Fibroblast of villous mesenchyme (primary cell): ENCODE measurements at regions not wholly inside any gene's neighbourhood (a gene's known extent, or its start where the extent isn't known, plus 50 kb on each side); places are given as distances from the start of the nearest gene placed in this dataset.

Source experiments
- DNase-seq: peaks from one replicate; pipeline ENCODE4 v3.0.0-alpha.2; 2010; ENCODE audit warnings: low read depth
- H3K4me3 ChIP-seq: 2 replicates; pipeline ENCODE4 v1.5.1; 2011; ENCODE audit warnings: low read depth, mild to moderate bottlenecking, low read length
- CTCF ChIP-seq: IDR thresholded peaks from 2 replicates; pipeline ENCODE4 v1.5.1; 2012; ENCODE audit warnings: low read depth, mild to moderate bottlenecking, low read length; ENCODE audit not compliant: insufficient read depth

- TF ChIP-seq CTCF: no peak
- H3K4me3 ChIP-seq: no peak overlapping the region
- no peak for DNase-seq
Measured at GRCh38 chr2:157122776-157123175, 134.7 kb upstream of the GALNT5 start.

- H3K4me3 ChIP-seq: no peak overlapping the region
- TF ChIP-seq CTCF: no peak
- DNase-seq: no peak
Measured at GRCh38 chr2:157124731-157125130, 132.8 kb upstream of the GALNT5 start.

- no peak overlapping the region for H3K4me3 ChIP-seq
- DNase-seq: no peak
- no peak for TF ChIP-seq CTCF
Measured at GRCh38 chr2:157125685-157126084, 131.8 kb upstream of the GALNT5 start.

GRCh38 chr2:157127249-157128012 lies 130.1 kb upstream of the GALNT5 start:
- DNase-seq: no peak
- no peak overlapping the region for H3K4me3 ChIP-seq
- no peak for TF ChIP-seq CTCF

- DNase-seq: no peak
- TF ChIP-seq CTCF: no peak
Measured at GRCh38 chr2:157143901-157144300, 113.6 kb upstream of the GALNT5 start.

GRCh38 chr2:157149270-157149669 lies 108.2 kb upstream of the GALNT5 start:
- no peak for DNase-seq
- no peak overlapping the region for H3K4me3 ChIP-seq
- TF ChIP-seq CTCF: no peak

More at GRCh38 chr2:157143901-157144300, 113.6 kb upstream of the GALNT5 start:
- H3K4me3 ChIP-seq: no peak overlapping the region

- H3K4me3 ChIP-seq: no peak overlapping the region
- DNase-seq: peak; percentile 62
Measured at GRCh38 chr2:157150747-157151146, 106.8 kb upstream of the GALNT5 start.

More at GRCh38 chr2:157150747-157151146, 106.8 kb upstream of the GALNT5 start:
- no peak for TF ChIP-seq CTCF
